Large intestine (tissue), 3 donors: ENCODE measurements at regions not wholly inside any gene's neighbourhood (a gene's known extent, or its start where the extent isn't known, plus 50 kb on each side); places are given as distances from the start of the nearest gene placed in this dataset.
"Not testable (repeated sequence)": the region's sequence is repeated elsewhere in the genome, so short reads cannot be mapped to it uniquely, and the experiment has no call there.

Experiments
- DNase-seq, 2 donors: peaks; one replicate each; pipeline versions ENCODE4 v3.0.0 to v3.0.0-alpha.2; 2013
- H3K27ac ChIP-seq: one replicate; pipeline ENCODE4 v1.5.1; 2013; ENCODE audit warnings: low read length
- H3K27me3 ChIP-seq: 2 replicates; pipeline ENCODE4 v1.6.1; 2013; ENCODE audit warnings: low read length; ENCODE audit not compliant: control insufficient read depth, insufficient read depth
- H3K36me3 ChIP-seq: 2 replicates; pipeline ENCODE4 v1.6.1; 2013; ENCODE audit warnings: low read length; ENCODE audit not compliant: control insufficient read depth, insufficient read depth
- H3K4me1 ChIP-seq: one replicate; pipeline ENCODE4 v1.6.1; 2013; ENCODE audit warnings: low read length; ENCODE audit not compliant: control insufficient read depth, insufficient read depth
- H3K4me3 ChIP-seq: one replicate; pipeline ENCODE4 v1.5.1; 2013; ENCODE audit warnings: low read length
- H3K9me3 ChIP-seq: one replicate; pipeline ENCODE4 v1.6.1; 2013; ENCODE audit warnings: mild to moderate bottlenecking, low read depth, low read length, moderate library complexity; ENCODE audit not compliant: control insufficient read depth
- WGBS: methylation state at CpG from one replicate; pipeline ENCODE4 v1.1.5; 2013; ENCODE audit warnings: low lambda C conversion rate; ENCODE audit not compliant: insufficient coverage; 5-methylcytosine and 5-hydroxymethylcytosine counted together

DNA sequence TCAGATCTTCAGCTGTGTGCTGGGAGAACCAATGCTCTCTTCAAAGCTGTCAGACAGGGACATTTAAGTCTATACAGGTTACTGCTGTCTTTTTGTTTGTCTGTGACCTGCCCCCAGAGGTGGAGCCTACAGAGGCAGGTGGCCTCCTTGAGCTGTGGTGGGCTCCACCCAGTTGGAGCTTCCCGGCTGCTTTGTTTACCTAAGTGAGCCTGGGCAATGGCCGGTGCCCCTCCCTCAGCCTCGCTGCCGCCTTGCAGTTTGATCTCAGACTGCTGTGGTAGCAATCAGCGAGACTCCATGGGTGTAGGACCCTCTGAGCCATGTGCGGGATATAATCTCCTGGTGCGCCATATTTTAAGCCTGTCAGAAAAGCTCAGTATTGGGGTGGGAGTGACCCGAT, 745.8 kb upstream of the POU3F2 start:
- not testable (repeated sequence) for H3K27ac ChIP-seq, H3K4me1 ChIP-seq, H3K9me3 ChIP-seq, DNase-seq, H3K27me3 ChIP-seq, H3K36me3 ChIP-seq, H3K4me3 ChIP-seq
- WGBS, result no CpG with 5 or more reads among the region's 8 CpGs

- H3K27me3 ChIP-seq, result no peaks in the 10 kb centered on the region
- H3K4me1 ChIP-seq, result no peaks in the 10 kb centered on the region
- no peak for DNase-seq
- H3K27ac ChIP-seq, result no peak overlapping the region
- H3K9me3 ChIP-seq, result no peaks in the 10 kb centered on the region
- no peaks in the 10 kb centered on the region for H3K36me3 ChIP-seq
- 60% methylated on average over 1 of the region's 2 CpGs for WGBS
- H3K4me3 ChIP-seq, result no peak overlapping the region
These were observed 742.0 kb upstream of the POU3F2 start for GRCh38 chr6:98092331-98092730.

GRCh38 chr6:98094696-98095095, 739.7 kb upstream of the POU3F2 start:
- no peak for DNase-seq
- 100% methylated on average over 3 of the region's 4 CpGs for WGBS
- no peaks in the 10 kb centered on the region for H3K9me3 ChIP-seq
- no peaks in the 10 kb centered on the region for H3K27me3 ChIP-seq
- no peak overlapping the region for H3K27ac ChIP-seq
- H3K36me3 ChIP-seq, result no peaks in the 10 kb centered on the region
- H3K4me1 ChIP-seq, result no peaks in the 10 kb centered on the region
- H3K4me3 ChIP-seq, result no peak overlapping the region

GRCh38 chr6:98107801-98108200, 726.6 kb upstream of the POU3F2 start:
- Histone ChIP-seq H3K4me1 (no peaks in the 10 kb centered on the region), H3K9me3 (no peaks in the 10 kb centered on the region)
- no peak for DNase-seq

GRCh38 chr6:98116455-98116854, 717.9 kb upstream of the POU3F2 start:
- DNase-seq, result no peak
- Histone ChIP-seq H3K9me3 (no peaks in the 10 kb centered on the region), H3K4me3 (no peak overlapping the region), H3K27ac (no peak overlapping the region), H3K27me3 (no peaks in the 10 kb centered on the region), H3K4me1 (no peaks in the 10 kb centered on the region), H3K36me3 (no peaks in the 10 kb centered on the region)
- WGBS, result no CpG with 5 or more reads among the region's 9 CpGs

More at GRCh38 chr6:98107801-98108200, 726.6 kb upstream of the POU3F2 start:
- no peak overlapping the region for H3K27ac ChIP-seq
- H3K27me3 ChIP-seq, result no peaks in the 10 kb centered on the region
- H3K36me3 ChIP-seq, result no peaks in the 10 kb centered on the region
- H3K4me3 ChIP-seq, result no peak overlapping the region

DNA sequence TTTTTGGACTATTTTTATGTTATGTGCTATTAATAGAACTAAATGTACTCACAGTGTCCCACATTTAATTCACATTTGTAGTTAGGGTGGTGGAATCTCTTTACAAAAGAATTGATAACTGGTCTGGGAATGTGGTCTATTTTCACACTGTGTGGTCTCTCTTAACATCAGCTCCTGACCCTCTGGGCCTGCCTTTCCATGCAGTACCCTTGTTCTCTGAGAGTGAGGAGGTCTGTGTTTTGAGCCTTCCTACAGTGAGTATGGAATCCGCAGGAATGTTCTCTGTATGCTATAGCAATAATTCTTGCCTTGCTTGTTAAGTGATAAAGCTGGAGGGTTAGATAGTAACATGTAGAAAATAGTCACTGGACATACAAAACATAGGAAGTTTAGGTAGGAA, 717.3 kb upstream of the POU3F2 start:
- no peaks in the 10 kb centered on the region for H3K4me1 ChIP-seq
- no peaks in the 10 kb centered on the region for H3K27me3 ChIP-seq
- H3K9me3 ChIP-seq, result no peaks in the 10 kb centered on the region
- H3K36me3 ChIP-seq, result no peaks in the 10 kb centered on the region
- no peak overlapping the region for H3K27ac ChIP-seq
- DNase-seq, result no peak
- H3K4me3 ChIP-seq, result no peak overlapping the region
- no CpG with 5 or more reads among the region's 1 CpG for WGBS

DNA sequence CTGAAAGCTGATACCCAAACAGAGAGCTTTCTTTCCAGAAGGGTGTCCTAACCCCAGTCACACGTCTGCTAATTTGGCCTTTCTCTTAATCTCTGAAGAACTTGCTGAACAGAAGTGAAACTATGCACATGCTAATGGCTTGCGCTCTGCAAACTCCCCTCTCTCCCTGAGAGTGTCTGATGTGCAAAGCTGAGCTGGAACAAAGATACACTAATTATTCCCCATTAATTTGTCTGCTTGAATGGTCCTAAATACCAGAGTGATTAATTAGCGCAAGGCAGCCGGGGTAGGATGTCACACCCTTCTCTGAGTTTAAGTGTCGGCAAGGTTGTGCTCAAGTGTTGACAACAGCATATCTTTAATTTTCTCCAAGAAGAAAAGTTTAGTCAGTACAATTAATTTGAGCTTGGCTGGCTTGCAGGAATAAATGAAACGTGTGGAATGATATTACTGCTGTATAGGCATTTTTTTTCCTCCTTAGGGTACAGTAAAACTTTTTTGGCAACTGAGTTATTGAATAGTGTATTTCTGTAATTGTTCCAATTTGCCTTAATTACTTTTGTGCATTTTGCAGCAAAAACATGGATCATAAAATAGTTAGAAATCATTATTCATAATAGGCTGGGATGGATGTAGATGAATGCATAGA, 715.9 kb upstream of the POU3F2 start:
- Histone ChIP-seq H3K9me3 (no peaks in the 10 kb centered on the region), H3K4me1 (no peaks in the 10 kb centered on the region), H3K36me3 (no peaks in the 10 kb centered on the region), H3K27me3 (no peaks in the 10 kb centered on the region), H3K4me3 (no peak overlapping the region), H3K27ac (no peak overlapping the region)
- WGBS, result no CpG with 5 or more reads among the region's 6 CpGs
- DNase-seq, result no peak

GRCh38 chr6:98124171-98124570, 710.2 kb upstream of the POU3F2 start:
- no peaks in the 10 kb centered on the region for H3K4me1 ChIP-seq
- H3K36me3 ChIP-seq, result no peaks in the 10 kb centered on the region
- no peak overlapping the region for H3K4me3 ChIP-seq
- no peaks in the 10 kb centered on the region for H3K27me3 ChIP-seq
- DNase-seq, result no peak
- no peaks in the 10 kb centered on the region for H3K9me3 ChIP-seq
- WGBS, result 80% methylated on average over 2 of the region's 2 CpGs
- no peak overlapping the region for H3K27ac ChIP-seq

DNA sequence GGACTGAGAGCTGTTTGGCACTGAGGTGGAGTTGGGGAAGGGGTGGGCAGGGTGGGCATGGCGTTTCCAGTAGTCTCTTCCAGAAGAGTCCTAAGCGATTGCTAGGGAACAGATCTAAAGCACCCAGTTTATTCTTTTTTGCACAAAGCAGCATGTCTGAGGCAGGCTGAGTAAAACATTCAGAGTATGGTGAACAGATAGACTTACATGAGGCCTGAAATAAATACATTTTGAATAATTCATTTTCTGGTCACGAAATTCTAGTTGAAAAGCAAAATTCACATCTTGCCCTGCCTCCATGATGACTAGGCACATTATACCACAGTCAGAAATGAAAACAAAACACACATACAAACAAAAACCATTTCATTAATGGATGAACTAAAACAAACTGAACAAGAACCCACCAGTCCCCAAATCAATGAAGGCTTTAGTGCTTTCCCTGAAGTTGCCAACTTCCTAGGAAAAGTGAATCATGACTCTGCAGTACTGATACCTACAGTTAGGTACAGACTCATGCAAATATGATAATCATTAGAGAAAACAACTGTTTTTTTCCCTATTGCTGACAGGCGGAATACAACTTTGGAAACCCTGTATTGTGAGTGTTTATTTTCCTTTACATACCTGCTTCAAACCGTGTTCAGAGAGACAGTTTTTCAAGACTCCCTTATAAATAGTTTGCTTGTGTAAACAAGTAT, 702.9 kb upstream of the POU3F2 start:
- Histone ChIP-seq H3K36me3 (no peaks in the 10 kb centered on the region), H3K4me3 (no peak overlapping the region), H3K27me3 (no peaks in the 10 kb centered on the region), H3K27ac (no peak overlapping the region), H3K4me1 (no peaks in the 10 kb centered on the region), H3K9me3 (no peaks in the 10 kb centered on the region)
- DNase-seq, result peak in 1 of 2 donors; percentile 0
- WGBS, result 100% methylated on average over 1 of the region's 5 CpGs

- H3K27me3 ChIP-seq, result no peaks in the 10 kb centered on the region
- no peak overlapping the region for H3K27ac ChIP-seq
- H3K9me3 ChIP-seq, result no peaks in the 10 kb centered on the region
- H3K36me3 ChIP-seq, result no peaks in the 10 kb centered on the region
- no peak overlapping the region for H3K4me3 ChIP-seq
- DNase-seq, result no peak
- no peaks in the 10 kb centered on the region for H3K4me1 ChIP-seq
- 23% methylated on average over 3 of the region's 4 CpGs for WGBS
These were observed 698.0 kb upstream of the POU3F2 start for GRCh38 chr6:98136333-98136732.

DNA sequence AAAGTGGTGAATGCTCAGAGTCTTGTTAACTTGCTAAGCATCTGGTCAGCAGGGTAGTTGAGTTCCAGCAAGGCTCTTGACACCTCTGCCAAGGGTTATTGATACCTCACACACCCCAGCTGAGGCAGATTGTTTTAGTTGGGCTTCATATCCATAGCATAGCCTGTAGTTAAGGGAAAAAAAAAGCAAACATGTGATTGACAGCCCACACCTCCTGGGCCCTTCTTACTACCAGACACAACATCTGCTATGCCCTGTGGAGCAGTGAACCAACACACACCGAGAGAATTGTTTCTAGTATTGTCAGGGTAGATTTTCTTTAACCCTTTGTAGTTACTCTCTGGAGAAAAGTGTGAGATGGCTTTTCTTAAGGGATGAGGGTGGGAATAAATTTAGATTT, 697.0 kb upstream of the POU3F2 start:
- Histone ChIP-seq H3K27ac (no peak overlapping the region), H3K36me3 (no peaks in the 10 kb centered on the region), H3K4me3 (no peak overlapping the region), H3K4me1 (no peaks in the 10 kb centered on the region), H3K27me3 (no peaks in the 10 kb centered on the region), H3K9me3 (no peaks in the 10 kb centered on the region)
- WGBS, result no CpG with 5 or more reads among the region's 1 CpG
- DNase-seq, result no peak
